Motor neuron (in vitro differentiated cells): ENCODE measurements at regions not wholly inside any gene's neighbourhood (a gene's known extent, or its start where the extent isn't known, plus 50 kb on each side); places are given as distances from the start of the nearest gene placed in this dataset.

Source experiments
- ATAC-seq, 8 experiments: fragments of 200-7000 bp; cut with Tn5 transposase; replicated peaks in 6 of 8; 2 replicates each; pipeline ENCODE4 v1.8.0; 2021; ENCODE audit warnings: mild to moderate bottlenecking in 8 of 8, moderate library complexity in 8 of 8
- H3K27ac ChIP-seq, 2 donors: fragments of 250-450 bp; sonication (Bioruptor Pico); 2 replicates each; pipeline ENCODE4 v1.9.0; 2021; ENCODE audit warnings: antibody characterized with exemption in 2 of 2, mild to moderate bottlenecking in 2 of 2, moderate library complexity in 1 of 2
- H3K4me1 ChIP-seq, 2 donors: fragments of 250-450 bp; sonication (Bioruptor Pico); replicated peaks in 1 of 2; 2 replicates each; pipeline ENCODE4 v1.6.1; 2021; ENCODE audit warnings: antibody characterized with exemption in 2 of 2, mild to moderate bottlenecking in 2 of 2, moderate library complexity in 1 of 2
- H3K4me3 ChIP-seq, 5 donors: fragments of 250-450 bp; sonication (Bioruptor Pico); 2 replicates each; pipeline ENCODE4 v1.9.0; 2021; ENCODE audit warnings: antibody characterized with exemption in 5 of 5, mild to moderate bottlenecking in 5 of 5, moderate library complexity in 4 of 5
- WGBS, 10 experiments: fragments of 450-650 bp; shearing (Covaris generic); methylation state at CpG; one replicate each; pipeline ENCODE4 v1.0.0; 2022; 5-methylcytosine and 5-hydroxymethylcytosine counted together
- in situ Hi-C, 9 experiments: fragments of 400-800 bp; cut with MboI; loops; one replicate each; pipeline ENCODE4 v1.15.0; 2021; ENCODE audit warnings: low sequenced_read_pairs in 9 of 9, low pct_unique_long_range_greater_than_20kb in 2 of 9; ENCODE audit not compliant: unreplicated experiment in 9 of 9

GRCh38 chr2:196362973-196363549 lies 191.7 kb upstream of the STK17B start:
- Histone ChIP-seq H3K4me1 (peaks cover 0 to 22% of the 10 kb centered on the region in 2 donors), H3K4me3 (no peak overlapping the region), H3K27ac (no peak overlapping the region)
- in situ Hi-C loops: no loop called here
- no peak for ATAC-seq
- WGBS, 10 experiments: 38 to 100% (median 94%) methylated on average over 1 to 2 of the region's 2 CpGs; no CpG with 5 or more reads in 2 of the 10 experiments

- ATAC-seq: peak in 4 of 8 experiments; percentile 58 to 88 (median 86)
- in situ Hi-C loops: no loop called here
- 27 to 100% (median 82%) methylated on average over 2 to 3 of the region's 3 CpGs; no CpG with 5 or more reads in 1 of the 10 experiments for WGBS, 10 experiments
- peak overlapping the region in 1 of 2 donors; percentile 45 for H3K27ac ChIP-seq
- peaks cover 0 to 22% of the 10 kb centered on the region in 2 donors for H3K4me1 ChIP-seq
- no peak overlapping the region for H3K4me3 ChIP-seq
Measured at GRCh38 chr2:196365145-196365544, 193.8 kb upstream of the STK17B start.

GRCh38 chr2:196365923-196366322 lies 194.5 kb upstream of the STK17B start:
- in situ Hi-C loops: no loop called here

GRCh38 chr2:196367633-196368032 lies 196.3 kb upstream of the STK17B start:
- no peak for ATAC-seq
- WGBS, 10 experiments: 80 to 100% (median 97%) methylated on average over 1 to 4 of the region's 4 CpGs
- H3K27ac ChIP-seq: no peak overlapping the region
- in situ Hi-C loops: no loop called here
- H3K4me1 ChIP-seq: peaks cover 0 to 10% of the 10 kb centered on the region in 2 donors
- no peak overlapping the region for H3K4me3 ChIP-seq

More at GRCh38 chr2:196365923-196366322, 194.5 kb upstream of the STK17B start:
- no peak for ATAC-seq
- Histone ChIP-seq H3K4me3 (no peak overlapping the region), H3K4me1 (peaks cover 0 to 22% of the 10 kb centered on the region in 2 donors), H3K27ac (no peak overlapping the region)
- WGBS, 10 experiments: 86 to 100% (median 100%) methylated on average over 1 of the region's 1 CpG; no CpG with 5 or more reads in 5 of the 10 experiments

GRCh38 chr2:196368546-196369225 lies 197.3 kb upstream of the STK17B start:
- H3K4me3 ChIP-seq: no peak overlapping the region
- no peak for ATAC-seq
- H3K27ac ChIP-seq: no peak overlapping the region
- peaks cover 0 to 9% of the 10 kb centered on the region in 2 donors for H3K4me1 ChIP-seq
- 66 to 100% (median 91%) methylated on average over 1 to 2 of the region's 2 CpGs; no CpG with 5 or more reads in 1 of the 10 experiments for WGBS, 10 experiments
- in situ Hi-C loops: no loop called here

GRCh38 chr2:196369967-196370366 lies 198.6 kb upstream of the STK17B start:
- Histone ChIP-seq H3K4me3 (no peak overlapping the region), H3K4me1 (peaks cover 0 to 7% of the 10 kb centered on the region in 2 donors), H3K27ac (no peak overlapping the region)
- WGBS, 10 experiments: 67 to 100% (median 80%) methylated on average over 1 of the region's 1 CpG; no CpG with 5 or more reads in 7 of the 10 experiments
- in situ Hi-C loops: no loop called here
- ATAC-seq: no peak

GRCh38 chr2:196370381-196370780 lies 199.0 kb upstream of the STK17B start:
- Histone ChIP-seq H3K27ac (no peak overlapping the region), H3K4me3 (no peak overlapping the region), H3K4me1 (peaks cover 0 to 4% of the 10 kb centered on the region in 2 donors)
- WGBS, 10 experiments: 80 to 83% (median 80%) methylated on average over 1 of the region's 1 CpG; no CpG with 5 or more reads in 7 of the 10 experiments
- peak in 1 of 8 experiments; percentile 80 for ATAC-seq
- in situ Hi-C loops: no loop called here

- Histone ChIP-seq H3K4me1 (no peaks in the 10 kb centered on the region), H3K4me3 (no peak overlapping the region), H3K27ac (no peak overlapping the region)
- WGBS, 10 experiments: 68 to 100% (median 93%) methylated on average over 1 to 3 of the region's 3 CpGs; no CpG with 5 or more reads in 1 of the 10 experiments
- in situ Hi-C loops: no loop called here
- ATAC-seq: no peak
Measured at GRCh38 chr2:196372276-196372809, 201.0 kb upstream of the STK17B start.

- Histone ChIP-seq H3K4me1 (no peaks in the 10 kb centered on the region), H3K27ac (no peak overlapping the region), H3K4me3 (no peak overlapping the region)
- WGBS, 10 experiments: 52 to 100% (median 90%) methylated on average over 1 to 6 of the region's 6 CpGs; no CpG with 5 or more reads in 3 of the 10 experiments
- ATAC-seq: peak in 2 of 8 experiments; percentile 8 to 46
- in situ Hi-C loops: no loop called here
Measured at GRCh38 chr2:196372811-196373664, 201.7 kb upstream of the STK17B start.

- ATAC-seq: peak in 3 of 8 experiments; percentile 64 to 88 (median 83)
- H3K4me1 ChIP-seq: no peaks in the 10 kb centered on the region
- 46 to 100% (median 80%) methylated on average over 1 to 8 of the region's 8 CpGs for WGBS, 10 experiments
- no peak overlapping the region for H3K4me3 ChIP-seq
- H3K27ac ChIP-seq: no peak overlapping the region
- in situ Hi-C loops: no loop called here
Measured at GRCh38 chr2:196376984-196377877, 205.9 kb upstream of the STK17B start.

- 100% methylated on average over 1 to 2 of the region's 3 CpGs; no CpG with 5 or more reads in 8 of the 10 experiments for WGBS, 10 experiments
- in situ Hi-C loops: no loop called here
- no peak overlapping the region for H3K27ac ChIP-seq
- no peak overlapping the region for H3K4me3 ChIP-seq
- H3K4me1 ChIP-seq: no peaks in the 10 kb centered on the region
- no peak for ATAC-seq
Measured at GRCh38 chr2:196379600-196379999, 208.2 kb upstream of the STK17B start.

GRCh38 chr2:196380098-196380497 lies 208.7 kb upstream of the STK17B start:
- H3K4me1 ChIP-seq: no peaks in the 10 kb centered on the region
- ATAC-seq: no peak
- no peak overlapping the region for H3K4me3 ChIP-seq
- no peak overlapping the region for H3K27ac ChIP-seq
- in situ Hi-C loops: no loop called here
- 17 to 100% (median 87%) methylated on average over 1 of the region's 1 CpG; no CpG with 5 or more reads in 4 of the 10 experiments for WGBS, 10 experiments
